ENCODE measurements at regions not wholly inside any gene's neighbourhood (a gene's known extent, or its start where the extent isn't known, plus 50 kb on each side); places are given as distances from the start of the nearest gene placed in this dataset.

DNA sequence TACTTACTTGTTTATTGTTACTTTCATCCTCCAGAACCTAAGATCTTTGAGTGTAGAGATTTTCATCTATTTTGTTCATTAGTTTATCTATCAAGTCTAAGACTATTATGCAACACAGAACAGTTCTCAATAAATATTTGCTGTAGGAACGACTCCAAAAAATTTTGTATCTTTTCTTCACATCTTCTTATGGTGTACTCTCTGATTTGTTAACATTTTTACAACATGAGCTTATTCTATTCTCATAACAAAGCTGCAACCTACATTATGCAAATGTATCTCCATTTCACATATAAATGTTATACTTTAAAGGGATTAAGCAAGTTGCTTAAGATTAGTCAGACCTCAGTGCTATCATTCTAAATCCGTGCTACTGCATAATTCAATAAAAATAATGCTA, 514.2 kb upstream of the ZP4 start:
- CTCF ChIA-PET (ENCODE audit: low intra/inter-chr PET ratio, low total read pairs), result no interaction called here
- in situ Hi-C loops (cut with HindIII; ENCODE audit: extremely low pct_ligation_motif_present, low pct_unique_long_range_greater_than_20kb), result no loop called here

More for the DNA sequence above, 514.2 kb upstream of the ZP4 start:
- H2AFZ ChIP-seq (ENCODE audit: low read length), result no peak overlapping the region
- no peaks in the 10 kb centered on the region for H3K79me2 ChIP-seq (ENCODE audit: insufficient read depth, low read length)
- H3K36me3 ChIP-seq (replicated peaks in 1 of 2; ENCODE audit: control insufficient read depth in 1 of 2, insufficient read depth in 2 of 2, low read length in 2 of 2), result no peaks in the 10 kb centered on the region
- POLR2A ChIA-PET, result no interaction called here
- 2% methylated on average over 2 of the region's 2 CpGs for WGBS (ENCODE audit: low lambda C conversion rate)
- no TSS peak for BruUV-seq (replicated peaks)
- intact Hi-C loops (cut with micrococcal nuclease; ENCODE audit: unreplicated experiment), result no loop called here
- H3K27ac ChIP-seq (ENCODE audit: extremely low read length, insufficient read depth, low read length), result no peak overlapping the region
- DNase-seq (ENCODE audit: low spot score), result no peak
- TF ChIP-seq ZBTB7A (CRISPR knock-in tag; IDR thresholded peaks at IDR 0.05) (no peak), KMT2A (CRISPR knock-in tag; IDR thresholded peaks at IDR 0.05) (no peak), TARDBP (CRISPR knock-in tag; IDR thresholded peaks at IDR 0.05) (no peak), ZNF224 (CRISPR knock-in tag; IDR thresholded peaks at IDR 0.05) (no peak), ZNF143 (CRISPR knock-in tag; IDR thresholded peaks at IDR 0.05) (no peak), FOXK2 (IDR thresholded peaks at IDR 0.05) (no peak), ZNF20 (CRISPR knock-in tag; IDR thresholded peaks at IDR 0.05) (no peak), ZNF839 (CRISPR knock-in tag; IDR thresholded peaks at IDR 0.05; ENCODE audit: borderline replicate concordance) (no peak), ELF1 (CRISPR knock-in tag; IDR thresholded peaks at IDR 0.05) (no peak), HDAC6 (IDR thresholded peaks at IDR 0.05; ENCODE audit: low read depth, low read length) (no peak), FOXP1 (IDR thresholded peaks at IDR 0.05) (no peak), FOXP1 (CRISPR knock-in tag; IDR thresholded peaks at IDR 0.05) (no peak), SSRP1 (CRISPR knock-in tag; IDR thresholded peaks at IDR 0.05) (no peak), HNF4A (CRISPR knock-in tag; IDR thresholded peaks at IDR 0.05) (no peak), PPARG (CRISPR knock-in tag; conservative IDR thresholded peaks at IDR 0.05) (no peak), NFRKB (IDR thresholded peaks at IDR 0.05) (no peak), NCOA5 (CRISPR knock-in tag; IDR thresholded peaks at IDR 0.05) (no peak)
- TF ChIP-seq, protein P1, sequence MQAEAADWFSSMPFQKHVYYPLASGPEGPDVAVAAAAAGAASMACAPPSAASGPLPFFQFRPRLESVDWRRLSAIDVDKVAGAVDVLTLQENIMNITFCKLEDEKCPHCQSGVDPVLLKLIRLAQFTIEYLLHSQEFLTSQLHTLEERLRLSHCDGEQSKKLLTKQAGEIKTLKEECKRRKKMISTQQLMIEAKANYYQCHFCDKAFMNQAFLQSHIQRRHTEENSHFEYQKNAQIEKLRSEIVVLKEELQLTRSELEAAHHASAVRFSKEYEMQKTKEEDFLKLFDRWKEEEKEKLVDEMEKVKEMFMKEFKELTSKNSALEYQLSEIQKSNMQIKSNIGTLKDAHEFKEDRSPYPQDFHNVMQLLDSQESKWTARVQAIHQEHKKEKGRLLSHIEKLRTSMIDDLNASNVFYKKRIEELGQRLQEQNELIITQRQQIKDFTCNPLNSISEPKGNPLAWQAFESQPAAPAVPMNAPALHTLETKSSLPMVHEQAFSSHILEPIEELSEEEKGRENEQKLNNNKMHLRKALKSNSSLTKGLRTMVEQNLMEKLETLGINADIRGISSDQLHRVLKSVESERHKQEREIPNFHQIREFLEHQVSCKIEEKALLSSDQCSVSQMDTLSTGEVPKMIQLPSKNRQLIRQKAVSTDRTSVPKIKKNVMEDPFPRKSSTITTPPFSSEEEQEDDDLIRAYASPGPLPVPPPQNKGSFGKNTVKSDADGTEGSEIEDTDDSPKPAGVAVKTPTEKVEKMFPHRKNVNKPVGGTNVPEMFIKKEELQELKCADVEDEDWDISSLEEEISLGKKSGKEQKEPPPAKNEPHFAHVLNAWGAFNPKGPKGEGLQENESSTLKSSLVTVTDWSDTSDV (CRISPR knock-in tag; IDR thresholded peaks at IDR 0.05), result no peak
- no peak for FAIRE-seq
- H3K4me3 ChIP-seq (replicated peaks in 1 of 3; ENCODE audit: insufficient read depth in 1 of 3, low read depth in 2 of 3, low read length in 3 of 3), result no peak overlapping the region
- H3K4me2 ChIP-seq (ENCODE audit: low read depth, low read length), result no peak overlapping the region
- H4K20me1 ChIP-seq (ENCODE audit: insufficient read depth, low read length), result no peaks in the 10 kb centered on the region
- no peaks in the 10 kb centered on the region for H3K27me3 ChIP-seq (ENCODE audit: control insufficient read depth in 1 of 2, insufficient read depth in 2 of 2, low read length in 2 of 2)
- no peaks in the 10 kb centered on the region for H3K4me1 ChIP-seq (ENCODE audit: insufficient read depth, low read length)
- peaks cover 95% of the 10 kb centered on the region for H3K9me3 ChIP-seq (ENCODE audit: low read length)
- H3K9ac ChIP-seq (ENCODE audit: insufficient read depth, low read depth, low read length), result no peak overlapping the region
- no peak for ATAC-seq
